ENCODE measurements at regions not wholly inside any gene's neighbourhood (a gene's known extent, or its start where the extent isn't known, plus 50 kb on each side); places are given as distances from the start of the nearest gene placed in this dataset.

DNA sequence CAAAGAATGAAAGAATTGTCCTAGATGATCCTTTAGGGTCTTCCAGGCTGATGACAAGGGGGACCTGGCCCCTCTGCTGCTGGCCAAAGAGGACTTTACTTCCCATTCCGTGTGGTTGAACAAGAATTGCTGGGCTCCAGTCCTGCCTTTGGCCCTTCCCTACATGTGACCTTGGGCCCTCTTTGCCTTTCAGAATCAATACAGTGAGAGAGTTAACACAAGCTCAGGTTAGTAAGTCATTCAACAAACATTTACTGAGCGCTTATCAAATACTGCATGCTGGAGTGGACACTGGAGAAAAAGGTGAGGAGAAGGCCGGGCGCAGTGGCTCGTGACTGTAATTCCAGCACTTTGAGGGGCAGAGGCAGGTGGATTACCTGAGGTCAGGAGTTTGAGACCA is 113.1 kb downstream of the C9orf50 start:
- H3K4me1 ChIP-seq (ENCODE audit: low read depth, poor library complexity, severe bottlenecking) = no peaks in the 10 kb centered on the region
- H3K9ac ChIP-seq = no peak overlapping the region
- no peak overlapping the region for H3K27ac ChIP-seq
- no peaks in the 10 kb centered on the region for H3K36me3 ChIP-seq (ENCODE audit: insufficient read depth)
- no peak overlapping the region for H2AFZ ChIP-seq (ENCODE audit: low read depth)
- no peaks in the 10 kb centered on the region for H3K79me2 ChIP-seq (ENCODE audit: insufficient read depth, low read depth)
- H3K27me3 ChIP-seq (ENCODE audit: insufficient read depth, low read depth) = no peaks in the 10 kb centered on the region
- H4K20me1 ChIP-seq (ENCODE audit: insufficient read depth) = no peaks in the 10 kb centered on the region
- no peak overlapping the region for H3K4me3 ChIP-seq (IDR thresholded peaks at IDR 0.05; ENCODE audit: insufficient read depth, low read depth, low read length)
- H3K4me2 ChIP-seq = no peak overlapping the region
- TF ChIP-seq, protein P1, sequence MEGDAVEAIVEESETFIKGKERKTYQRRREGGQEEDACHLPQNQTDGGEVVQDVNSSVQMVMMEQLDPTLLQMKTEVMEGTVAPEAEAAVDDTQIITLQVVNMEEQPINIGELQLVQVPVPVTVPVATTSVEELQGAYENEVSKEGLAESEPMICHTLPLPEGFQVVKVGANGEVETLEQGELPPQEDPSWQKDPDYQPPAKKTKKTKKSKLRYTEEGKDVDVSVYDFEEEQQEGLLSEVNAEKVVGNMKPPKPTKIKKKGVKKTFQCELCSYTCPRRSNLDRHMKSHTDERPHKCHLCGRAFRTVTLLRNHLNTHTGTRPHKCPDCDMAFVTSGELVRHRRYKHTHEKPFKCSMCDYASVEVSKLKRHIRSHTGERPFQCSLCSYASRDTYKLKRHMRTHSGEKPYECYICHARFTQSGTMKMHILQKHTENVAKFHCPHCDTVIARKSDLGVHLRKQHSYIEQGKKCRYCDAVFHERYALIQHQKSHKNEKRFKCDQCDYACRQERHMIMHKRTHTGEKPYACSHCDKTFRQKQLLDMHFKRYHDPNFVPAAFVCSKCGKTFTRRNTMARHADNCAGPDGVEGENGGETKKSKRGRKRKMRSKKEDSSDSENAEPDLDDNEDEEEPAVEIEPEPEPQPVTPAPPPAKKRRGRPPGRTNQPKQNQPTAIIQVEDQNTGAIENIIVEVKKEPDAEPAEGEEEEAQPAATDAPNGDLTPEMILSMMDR (conservative IDR thresholded peaks at IDR 0.05; ENCODE audit: low read depth, low read length) = no peak

DNA sequence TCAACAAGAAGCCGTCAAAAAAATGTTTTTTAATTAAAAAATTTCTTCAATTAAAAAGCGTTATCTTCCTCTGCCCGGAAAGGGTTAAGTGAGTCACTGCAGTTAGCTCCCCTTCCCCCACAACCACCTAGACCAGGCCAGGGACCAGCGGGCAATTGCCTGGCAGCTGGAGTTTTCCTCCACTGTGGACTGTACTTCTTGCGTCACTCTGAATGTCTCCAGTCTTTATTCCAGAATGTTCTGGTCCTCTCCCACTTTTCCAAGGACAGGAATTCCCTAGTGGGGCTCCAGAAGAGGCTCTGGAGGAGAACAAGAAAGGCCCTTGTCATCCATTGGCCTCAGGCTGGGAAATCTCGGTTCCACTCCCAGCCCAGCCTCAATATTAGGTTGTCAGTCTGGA is 114.0 kb downstream of the C9orf50 start:
- no peaks in the 10 kb centered on the region for H3K79me2 ChIP-seq (ENCODE audit: insufficient read depth, low read depth)
- TF ChIP-seq, protein P1 (conservative IDR thresholded peaks at IDR 0.05; ENCODE audit: low read depth, low read length) = no peak
- H3K27me3 ChIP-seq (ENCODE audit: insufficient read depth, low read depth) = no peaks in the 10 kb centered on the region
- H3K36me3 ChIP-seq (ENCODE audit: insufficient read depth) = no peaks in the 10 kb centered on the region
- H3K4me3 ChIP-seq (IDR thresholded peaks at IDR 0.05; ENCODE audit: insufficient read depth, low read depth, low read length) = no peak overlapping the region
- H4K20me1 ChIP-seq (ENCODE audit: insufficient read depth) = no peaks in the 10 kb centered on the region
- no peaks in the 10 kb centered on the region for H3K4me1 ChIP-seq (ENCODE audit: low read depth, poor library complexity, severe bottlenecking)
- H3K27ac ChIP-seq = no peak overlapping the region
- no peak overlapping the region for H2AFZ ChIP-seq (ENCODE audit: low read depth)
- no peak overlapping the region for H3K4me2 ChIP-seq
- no peak overlapping the region for H3K9ac ChIP-seq

DNA sequence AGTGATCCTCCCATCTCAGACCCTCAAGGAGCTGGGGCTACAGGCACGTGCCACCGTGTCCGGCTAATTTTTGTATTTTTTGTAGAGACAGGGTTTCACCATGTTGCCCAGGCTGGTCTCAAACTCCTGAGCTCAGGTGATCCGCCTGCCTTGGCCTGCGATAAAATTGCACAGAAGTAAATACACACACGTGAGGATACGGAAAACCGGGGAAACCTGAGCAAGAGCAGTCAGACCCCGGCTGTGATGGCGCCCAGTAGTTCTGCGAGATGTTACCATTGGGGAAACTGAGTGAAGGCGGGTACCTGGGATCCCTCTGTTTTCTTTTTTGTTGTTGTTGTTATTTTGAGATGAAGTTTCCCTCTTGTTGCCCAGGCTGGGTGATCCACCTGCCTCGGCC is 114.9 kb downstream of the C9orf50 start:
- no peaks in the 10 kb centered on the region for H3K4me1 ChIP-seq (ENCODE audit: low read depth, poor library complexity, severe bottlenecking)
- no peak overlapping the region for H2AFZ ChIP-seq (ENCODE audit: low read depth)
- no peaks in the 10 kb centered on the region for H4K20me1 ChIP-seq (ENCODE audit: insufficient read depth)
- TF ChIP-seq, protein P1 (conservative IDR thresholded peaks at IDR 0.05; ENCODE audit: low read depth, low read length) = no peak
- no peak overlapping the region for H3K27ac ChIP-seq
- H3K4me3 ChIP-seq (IDR thresholded peaks at IDR 0.05; ENCODE audit: insufficient read depth, low read depth, low read length) = no peak overlapping the region
- H3K27me3 ChIP-seq (ENCODE audit: insufficient read depth, low read depth) = no peaks in the 10 kb centered on the region
- no peaks in the 10 kb centered on the region for H3K79me2 ChIP-seq (ENCODE audit: insufficient read depth, low read depth)
- H3K36me3 ChIP-seq (ENCODE audit: insufficient read depth) = no peaks in the 10 kb centered on the region
- H3K9ac ChIP-seq = no peak overlapping the region
- no peak overlapping the region for H3K4me2 ChIP-seq

DNA sequence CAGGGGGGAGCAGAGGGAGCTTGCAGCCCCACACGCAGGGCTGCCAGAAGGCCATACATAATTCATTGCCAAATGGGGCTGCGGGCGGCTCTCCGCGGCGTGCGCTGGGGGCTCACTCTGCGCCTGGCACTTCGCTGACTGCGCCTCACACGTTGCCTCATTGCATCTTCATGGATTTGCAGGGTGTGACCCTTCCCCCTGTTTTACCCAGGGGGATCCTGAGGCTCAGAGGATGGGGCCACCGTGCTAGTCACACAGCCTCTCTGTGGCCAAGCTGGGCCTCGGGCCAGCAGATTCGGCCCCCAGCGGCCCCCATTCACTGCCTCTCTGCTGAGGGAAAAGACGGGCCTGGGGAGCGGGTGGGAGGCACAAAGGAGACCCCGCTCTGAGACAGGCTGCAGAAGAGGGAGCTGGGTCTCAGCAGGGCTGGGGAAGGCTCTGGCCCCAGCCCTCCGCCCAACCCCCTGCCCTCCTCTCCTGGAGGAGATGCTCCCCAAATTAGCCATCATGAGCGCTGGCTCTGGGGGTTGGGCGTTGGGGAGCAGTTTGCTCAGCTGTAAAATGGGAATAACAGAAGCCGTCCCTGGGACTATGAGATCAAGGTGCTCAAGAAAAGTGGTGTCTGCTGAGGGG is 115.5 kb downstream of the C9orf50 start:
- Histone ChIP-seq H3K79me2 (ENCODE audit: insufficient read depth, low read depth) (no peaks in the 10 kb centered on the region), H3K27me3 (ENCODE audit: insufficient read depth, low read depth) (no peaks in the 10 kb centered on the region), H3K27ac (no peak overlapping the region), H2AFZ (ENCODE audit: low read depth) (no peak overlapping the region), H3K4me3 (IDR thresholded peaks at IDR 0.05; ENCODE audit: insufficient read depth, low read depth, low read length) (no peak overlapping the region), H3K9ac (no peak overlapping the region), H4K20me1 (ENCODE audit: insufficient read depth) (no peaks in the 10 kb centered on the region), H3K4me1 (ENCODE audit: low read depth, poor library complexity, severe bottlenecking) (no peaks in the 10 kb centered on the region), H3K36me3 (ENCODE audit: insufficient read depth) (no peaks in the 10 kb centered on the region), H3K4me2 (no peak overlapping the region)
- TF ChIP-seq, protein P1 (conservative IDR thresholded peaks at IDR 0.05; ENCODE audit: low read depth, low read length) = no peak
